IMR-90 (cell line): ENCODE measurements at regions not wholly inside any gene's neighbourhood (a gene's known extent, or its start where the extent isn't known, plus 50 kb on each side); places are given as distances from the start of the nearest gene placed in this dataset.

Source experiments
- ATAC-seq: fragments of 200-7000 bp; cut with Tn5 transposase; 2 replicates; pipeline ENCODE4 v1.9.1; 2020; ENCODE audit warnings: low read depth, mild to moderate bottlenecking, moderate library complexity
- BruUV-seq: library from RNA; stranded (reverse); fragments of 400-500 nt; replicated peaks from 2 replicates; lab custom pipeline; 2021; lab: Mats Ljungman, UMichigan
- CTCF ChIA-PET: fragments of 300-600 bp; formaldehyde crosslinking; extraction: SDS; loops from one replicate; lab custom pipeline; 2021; ENCODE audit warnings: antibody characterized with exemption; lab: Yijun Ruan, JAX
- POLR2A ChIA-PET: fragments of 300-600 bp; sonication (Branson Sonifier 250); formaldehyde crosslinking; loops from one replicate; lab custom pipeline; 2022; ENCODE audit warnings: antibody characterized with exemption; ENCODE audit not compliant: unreplicated experiment; lab: Charles Lee
- DNase-seq: peaks from one replicate; pipeline ENCODE4 v3.0.0; 2013
- H2AFZ ChIP-seq: replicated peaks from 2 replicates; pipeline ENCODE3; 2013; ENCODE audit warnings: low read length, mild to moderate bottlenecking; ENCODE audit not compliant: poor library complexity
- H2AK5ac ChIP-seq: 2 replicates; pipeline ENCODE4 v1.6.1; 2013; ENCODE audit warnings: low read depth, low read length, inconsistent platforms
- H2AK9ac ChIP-seq: replicated peaks from 2 replicates; pipeline ENCODE3; 2013; ENCODE audit warnings: mild to moderate bottlenecking, low read depth, low read length, moderate library complexity; ENCODE audit not compliant: poor library complexity
- H2BK120ac ChIP-seq: 2 replicates; pipeline ENCODE4 v1.6.1; 2013; ENCODE audit warnings: low read depth, low read length, inconsistent platforms
- H2BK15ac ChIP-seq: 3 replicates; pipeline ENCODE4 v1.6.1; 2013; ENCODE audit warnings: low read depth, low read length, inconsistent platforms
- H2BK20ac ChIP-seq: 2 replicates; pipeline ENCODE4 v1.6.1; 2013; ENCODE audit warnings: low read depth, mild to moderate bottlenecking, inconsistent platforms, low read length, moderate library complexity
- H2BK5ac ChIP-seq: 2 replicates; pipeline ENCODE4 v1.6.1; 2013; ENCODE audit warnings: mild to moderate bottlenecking, low read depth, low read length, inconsistent platforms; ENCODE audit not compliant: poor library complexity, severe bottlenecking
- H3K14ac ChIP-seq: replicated peaks from 2 replicates; pipeline ENCODE4 v1.6.1; 2013; ENCODE audit warnings: low read depth, low read length, inconsistent platforms
- H3K18ac ChIP-seq: 2 replicates; pipeline ENCODE4 v1.6.1; 2013; ENCODE audit warnings: low read depth, low read length, control low read depth
- H3K23ac ChIP-seq: 2 replicates; pipeline ENCODE4 v1.6.1; 2013; ENCODE audit warnings: low read depth, low read length, inconsistent platforms
- H3K27ac ChIP-seq: 2 replicates; pipeline ENCODE4 v1.5.1; 2013; ENCODE audit warnings: mild to moderate bottlenecking, control low read depth, low read length; ENCODE audit not compliant: insufficient read depth
- H3K27me3 ChIP-seq: 2 replicates; pipeline ENCODE4 v1.6.1; 2013; ENCODE audit warnings: low read length; ENCODE audit not compliant: control insufficient read depth, insufficient read depth
- H3K36me3 ChIP-seq: 2 replicates; pipeline ENCODE4 v1.6.1; 2013; ENCODE audit warnings: low read length, mixed read lengths; ENCODE audit not compliant: control insufficient read depth, insufficient read depth
- H3K4ac ChIP-seq: 2 replicates; pipeline ENCODE4 v1.6.1; 2013; ENCODE audit warnings: low read depth, low read length, inconsistent platforms
- H3K4me1 ChIP-seq: 2 replicates; pipeline ENCODE4 v1.6.1; 2013; ENCODE audit warnings: low read length, mixed read lengths; ENCODE audit not compliant: control insufficient read depth, insufficient read depth
- H3K4me2 ChIP-seq: 2 replicates; pipeline ENCODE4 v1.6.1; 2013; ENCODE audit warnings: low read depth, mild to moderate bottlenecking, control low read depth, low read length, moderate library complexity
- H3K4me3 ChIP-seq: 2 replicates; pipeline ENCODE4 v1.5.1; 2013; ENCODE audit warnings: low read depth, mild to moderate bottlenecking, control low read depth, low read length, moderate library complexity; ENCODE audit not compliant: insufficient read depth
- H3K56ac ChIP-seq: 2 replicates; pipeline ENCODE4 v1.6.1; 2013; ENCODE audit warnings: low read length, inconsistent platforms; ENCODE audit not compliant: insufficient read depth; ENCODE audit errors: extremely low read depth
- H3K79me1 ChIP-seq, 2 experiments: 2 replicates each; pipeline ENCODE4 v1.6.1; 2013; ENCODE audit warnings: low read length in 2 of 2, inconsistent platforms in 1 of 2, low read depth in 1 of 2
- H3K9ac ChIP-seq: 2 replicates; pipeline ENCODE4 v1.6.1; 2013; ENCODE audit warnings: low read depth, low read length, control low read depth
- H3K9me1 ChIP-seq: 2 replicates; pipeline ENCODE4 v1.6.1; 2013; ENCODE audit warnings: low read length, inconsistent platforms; ENCODE audit not compliant: insufficient read depth
- H3K9me3 ChIP-seq: 2 replicates; pipeline ENCODE4 v1.6.1; 2013; ENCODE audit warnings: low read length; ENCODE audit not compliant: control insufficient read depth, insufficient read depth
- H4K20me1 ChIP-seq: 2 replicates; pipeline ENCODE4 v1.6.1; 2013; ENCODE audit warnings: low read length, inconsistent platforms; ENCODE audit not compliant: insufficient read depth
- H4K5ac ChIP-seq: 2 replicates; pipeline ENCODE4 v1.6.1; 2013; ENCODE audit warnings: mild to moderate bottlenecking, low read depth, low read length, control low read depth
- H4K8ac ChIP-seq, 2 experiments: 2 replicates each; pipeline ENCODE4 v1.6.1; 2013; ENCODE audit warnings: low read depth in 2 of 2, low read length in 2 of 2, control low read depth in 1 of 2, inconsistent platforms in 1 of 2
- H4K91ac ChIP-seq: 2 replicates; pipeline ENCODE4 v1.6.1; 2013; ENCODE audit warnings: low read depth, low read length, inconsistent platforms; ENCODE audit not compliant: insufficient read depth
- CEBPB ChIP-seq: IDR thresholded peaks from 2 replicates; pipeline ENCODE4 v1.6.1; 2012; ENCODE audit warnings: low read depth, low read length, improper control_type of control experiment
- CTCF ChIP-seq: conservative IDR thresholded peaks from 2 replicates; pipeline ENCODE4 v1.5.1; 2012; ENCODE audit warnings: mild to moderate bottlenecking, low read depth, low read length, improper control_type of control experiment
- MXI1 ChIP-seq: IDR thresholded peaks from 2 replicates; pipeline ENCODE4 v1.6.1; 2012; ENCODE audit warnings: low read depth, mild to moderate bottlenecking, low read length, moderate library complexity, borderline replicate concordance
- NFE2L2 ChIP-seq: fragments of 150-350 bp; IDR thresholded peaks from 2 replicates; pipeline ENCODE4 v1.6.1; 2016; ENCODE audit warnings: low read depth, mild to moderate bottlenecking, low read length
- RCOR1 ChIP-seq: IDR thresholded peaks from 2 replicates; pipeline ENCODE4 v1.6.1; 2012; ENCODE audit warnings: mild to moderate bottlenecking, low read length, improper control_type of control experiment; ENCODE audit not compliant: insufficient replicate concordance
- WGBS, 2 experiments: methylation state at CpG; one replicate each; pipeline versions ENCODE4 v1.1.5 to v1.1.7; 2013; ENCODE audit warnings: missing lambda C conversion rate in 2 of 2; ENCODE audit not compliant: insufficient read length in 1 of 2; ENCODE audit errors: extremely low coverage in 2 of 2; 5-methylcytosine and 5-hydroxymethylcytosine counted together
- dilution Hi-C: fragments of 300-500 bp; cut with HindIII; formaldehyde crosslinking; loops from one replicate; pipeline ENCODE4 v1.14.3; 2018; ENCODE audit warnings: low sequenced_read_pairs; ENCODE audit not compliant: unreplicated experiment
- in situ Hi-C: fragments of 300-500 bp; cut with MboI; formaldehyde crosslinking; loops from 3 replicates; pipeline ENCODE4 v1.14.3; 2019; ENCODE audit warnings: low sequenced_read_pairs, inconsistent platforms, mixed read lengths
- intact Hi-C: fragments of 100-400 bp; cut with micrococcal nuclease; formaldehyde crosslinking; loops from 2 replicates; pipeline ENCODE4 v1.10.0; 2022

GRCh38 chr4:28010577-28011240 is 1150.1 kb downstream of the STIM2 start:
- TF ChIP-seq CEBPB = peak; percentile 86
- TF ChIP-seq RCOR1 = no peak
- TF ChIP-seq NFE2L2 = 0 out of 2 replicates have a peak, but pooled peaks have one; percentile 17
- TF ChIP-seq MXI1 = no peak
- no peak for TF ChIP-seq CTCF
- H4K20me1 ChIP-seq = no peaks in the 10 kb centered on the region
- no peak overlapping the region for H2AFZ ChIP-seq
- no peaks in the 10 kb centered on the region for H3K27me3 ChIP-seq
- WGBS, 2 experiments = no CpG with 5 or more reads among the region's 6 CpGs
- H3K4me1 ChIP-seq = peaks cover 2% of the 10 kb centered on the region; the same call in 1 of the 2 replicates
- H4K8ac ChIP-seq = no peak overlapping the region
- H3K23ac ChIP-seq = no peak overlapping the region
- POLR2A ChIA-PET = no interaction called here
- H3K9ac ChIP-seq = no peak overlapping the region
- no peak overlapping the region for H2AK5ac ChIP-seq
- H3K36me3 ChIP-seq = no peaks in the 10 kb centered on the region
- H3K27ac ChIP-seq = peak overlapping the region; percentile 48; the same call in 1 of the 2 replicates
- CTCF ChIA-PET = no interaction called here
- DNase-seq (peak; percentile 56), ATAC-seq (peak; percentile 74)
- peak overlapping the region; percentile 13 for H2BK5ac ChIP-seq
- H2BK15ac ChIP-seq = no peak overlapping the region
- peaks cover 2% of the 10 kb centered on the region for H3K9me3 ChIP-seq
- H3K4me2 ChIP-seq = no peak overlapping the region
- no peak overlapping the region for H3K56ac ChIP-seq
- no peak overlapping the region for H2BK120ac ChIP-seq
- no peaks in the 10 kb centered on the region for H3K9me1 ChIP-seq
- H2AK9ac ChIP-seq = no peak overlapping the region
- BruUV-seq = no TSS peak
- no peak overlapping the region for H3K4me3 ChIP-seq
- in situ Hi-C loops = no loop called here
- H3K4ac ChIP-seq = no peak overlapping the region
- intact Hi-C loops = no loop called here
- no peaks in the 10 kb centered on the region for H3K79me1 ChIP-seq
- no peak overlapping the region for H2BK20ac ChIP-seq
- no peak overlapping the region for H4K5ac ChIP-seq
- no peak overlapping the region for H4K91ac ChIP-seq
- dilution Hi-C loops = no loop called here
- H3K18ac ChIP-seq = no peak overlapping the region
- H3K14ac ChIP-seq = no peak overlapping the region
